ENCODE measurements at regions not wholly inside any gene's neighbourhood (a gene's known extent, or its start where the extent isn't known, plus 50 kb on each side); places are given as distances from the start of the nearest gene placed in this dataset.

DNA sequence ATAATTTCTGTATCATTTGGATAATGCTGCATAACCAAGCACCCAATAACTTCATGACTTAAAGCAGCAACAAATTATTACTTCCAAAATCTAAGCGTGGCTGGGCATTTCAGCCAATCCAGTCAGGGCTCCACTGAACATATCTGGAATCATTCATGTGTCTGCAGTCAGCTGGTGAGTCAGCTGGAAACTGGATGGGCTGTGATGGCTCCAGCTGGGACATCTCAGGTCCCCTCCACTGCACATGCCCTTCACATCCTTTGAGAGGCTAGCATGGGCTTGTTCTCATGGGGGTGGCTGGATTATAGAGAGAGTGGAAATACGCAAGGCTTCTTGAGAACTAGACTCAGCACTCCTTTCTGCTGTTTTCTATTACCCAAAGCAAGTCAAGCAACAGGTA, 961.9 kb downstream of the DIAPH3 start:
- ChIA-PET CTCF (no interaction called here), POLR2A (no interaction called here)
- WGBS (ENCODE audit: insufficient coverage): 90% methylated on average over 2 of the region's 2 CpGs
- Histone ChIP-seq H3K36me3 (ENCODE audit: control insufficient read depth in 4 of 4, insufficient read depth in 4 of 4, low read length in 3 of 4) (no peaks in the 10 kb centered on the region), H3K27me3 (replicated peaks in 2 of 5; ENCODE audit: control insufficient read depth in 4 of 5, insufficient read depth in 5 of 5, low read length in 4 of 5) (no peaks in the 10 kb centered on the region), H3K9me3 (ENCODE audit: control extremely low read depth in 1 of 5, control insufficient read depth in 4 of 5, insufficient read depth in 2 of 5, low read depth in 1 of 5, low read length in 4 of 5) (peaks cover 0 to 4% (median 0%) of the 10 kb centered on the region in 5 experiments), H3K4me1 (ENCODE audit: control extremely low read depth in 1 of 4, control insufficient read depth in 4 of 4, insufficient read depth in 4 of 4, low read length in 3 of 4) (no peaks in the 10 kb centered on the region), H3K27ac (ENCODE audit: insufficient read depth in 1 of 2, low read depth in 1 of 2, low read length in 2 of 2, poor library complexity in 1 of 2, severe bottlenecking in 2 of 2) (no peak overlapping the region), H3K4me3 (ENCODE audit: control insufficient read depth in 1 of 7, extremely low read depth in 1 of 7, insufficient read depth in 4 of 7, low read depth in 2 of 7, low read length in 6 of 7) (no peak overlapping the region)
- no peak for DNase-seq

DNA sequence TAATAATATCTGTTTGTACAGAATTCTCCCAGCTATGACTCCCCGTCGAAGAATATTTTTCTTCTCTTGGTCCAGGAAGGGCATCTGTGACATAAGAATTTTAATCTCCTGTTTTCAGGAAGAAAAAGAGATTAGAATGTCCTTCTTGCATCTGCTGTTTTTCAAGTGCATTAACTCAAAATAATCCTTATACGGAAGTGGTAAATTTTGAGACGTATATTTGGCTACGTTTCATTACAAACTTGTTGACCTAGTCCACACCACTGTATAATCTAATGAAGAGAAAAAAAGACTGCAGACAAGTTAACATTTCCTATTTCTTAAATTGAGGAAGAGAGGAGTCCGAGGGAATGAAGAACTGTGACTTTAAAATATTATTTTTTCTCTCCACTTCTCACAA, 959.9 kb downstream of the DIAPH3 start:
- Histone ChIP-seq H3K9me3 (ENCODE audit: control extremely low read depth in 1 of 5, control insufficient read depth in 4 of 5, insufficient read depth in 2 of 5, low read depth in 1 of 5, low read length in 4 of 5) (peaks cover 0 to 4% (median 0%) of the 10 kb centered on the region in 5 experiments), H3K27ac (ENCODE audit: insufficient read depth in 1 of 2, low read depth in 1 of 2, low read length in 2 of 2, poor library complexity in 1 of 2, severe bottlenecking in 2 of 2) (no peak overlapping the region), H3K27me3 (replicated peaks in 2 of 5; ENCODE audit: control insufficient read depth in 4 of 5, insufficient read depth in 5 of 5, low read length in 4 of 5) (no peaks in the 10 kb centered on the region), H3K4me3 (ENCODE audit: control insufficient read depth in 1 of 7, extremely low read depth in 1 of 7, insufficient read depth in 4 of 7, low read depth in 2 of 7, low read length in 6 of 7) (no peak overlapping the region), H3K36me3 (ENCODE audit: control insufficient read depth in 4 of 4, insufficient read depth in 4 of 4, low read length in 3 of 4) (no peaks in the 10 kb centered on the region), H3K4me1 (ENCODE audit: control extremely low read depth in 1 of 4, control insufficient read depth in 4 of 4, insufficient read depth in 4 of 4, low read length in 3 of 4) (no peaks in the 10 kb centered on the region)
- DNase-seq: no peak
- POLR2A ChIA-PET: no interaction called here
- CTCF ChIA-PET: no interaction called here
- no CpG with 5 or more reads among the region's 6 CpGs for WGBS (ENCODE audit: insufficient coverage)

DNA sequence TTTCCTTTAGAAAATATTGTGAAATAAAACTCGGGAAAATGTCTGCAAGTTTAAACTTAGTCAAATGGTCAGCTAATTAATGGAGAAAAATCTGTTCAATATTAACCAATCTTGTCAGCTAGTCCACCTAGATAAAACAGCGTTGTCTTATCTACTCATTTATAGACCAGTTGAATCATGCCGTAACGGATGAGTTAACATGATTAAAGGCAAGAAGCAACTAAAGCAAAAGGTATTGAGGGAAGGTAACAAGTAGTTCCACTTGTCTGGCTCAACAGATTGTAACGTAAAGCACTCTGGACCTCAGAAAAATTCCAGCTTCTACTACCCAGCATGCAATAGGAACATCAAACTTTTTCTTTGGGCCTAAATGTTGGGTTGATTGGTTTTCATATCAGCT, 958.2 kb downstream of the DIAPH3 start:
- 100% methylated on average over 3 of the region's 5 CpGs for WGBS (ENCODE audit: insufficient coverage)
- Histone ChIP-seq H3K4me1 (ENCODE audit: control extremely low read depth in 1 of 4, control insufficient read depth in 4 of 4, insufficient read depth in 4 of 4, low read length in 3 of 4) (no peaks in the 10 kb centered on the region), H3K36me3 (ENCODE audit: control insufficient read depth in 4 of 4, insufficient read depth in 4 of 4, low read length in 3 of 4) (no peaks in the 10 kb centered on the region), H3K27ac (ENCODE audit: insufficient read depth in 1 of 2, low read depth in 1 of 2, low read length in 2 of 2, poor library complexity in 1 of 2, severe bottlenecking in 2 of 2) (no peak overlapping the region), H3K9me3 (ENCODE audit: control extremely low read depth in 1 of 5, control insufficient read depth in 4 of 5, insufficient read depth in 2 of 5, low read depth in 1 of 5, low read length in 4 of 5) (peaks cover 0 to 4% (median 0%) of the 10 kb centered on the region in 5 experiments), H3K4me3 (ENCODE audit: control insufficient read depth in 1 of 7, extremely low read depth in 1 of 7, insufficient read depth in 4 of 7, low read depth in 2 of 7, low read length in 6 of 7) (no peak overlapping the region), H3K27me3 (replicated peaks in 2 of 5; ENCODE audit: control insufficient read depth in 4 of 5, insufficient read depth in 5 of 5, low read length in 4 of 5) (no peaks in the 10 kb centered on the region)
- ChIA-PET POLR2A (no interaction called here), CTCF (no interaction called here)
- no peak for DNase-seq

DNA sequence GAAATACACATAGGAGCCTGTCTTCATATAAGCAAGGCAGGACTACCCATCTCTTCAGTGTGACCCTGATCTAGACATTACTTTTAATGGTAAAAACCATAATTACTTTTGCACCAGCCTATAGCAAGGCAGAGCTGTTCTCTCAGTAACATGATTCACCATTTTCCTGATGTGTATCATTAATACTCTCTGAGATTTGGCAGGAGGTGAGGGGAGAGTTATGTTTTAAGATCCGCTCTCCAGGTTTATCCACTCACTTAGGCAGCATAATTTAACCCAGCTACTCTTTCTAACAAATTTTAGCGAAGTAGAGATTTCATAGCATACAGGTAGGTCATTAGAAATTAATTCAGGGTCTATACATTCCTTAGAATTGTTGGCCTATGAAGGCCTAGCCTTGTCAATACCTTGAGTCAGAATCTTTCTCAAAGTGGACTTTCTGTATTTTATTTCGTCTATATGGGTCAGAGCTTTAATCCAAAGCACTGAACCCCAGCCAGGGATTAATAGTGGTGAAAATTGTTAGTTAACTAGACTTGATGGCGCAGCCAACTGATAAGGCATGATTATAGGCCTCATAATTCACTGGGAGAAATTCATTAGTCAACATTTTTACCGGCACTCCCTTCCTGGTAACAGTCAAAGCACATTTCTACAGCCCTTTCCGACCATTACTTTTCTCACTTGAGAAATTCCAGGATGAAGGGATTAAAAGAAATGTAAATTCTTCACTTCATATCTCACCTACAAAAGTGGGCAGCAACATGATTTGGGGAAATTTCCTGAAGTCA, 955.1 kb downstream of the DIAPH3 start:
- peaks cover 0 to 2% (median 0%) of the 10 kb centered on the region in 5 experiments for H3K9me3 ChIP-seq (ENCODE audit: control extremely low read depth in 1 of 5, control insufficient read depth in 4 of 5, insufficient read depth in 2 of 5, low read depth in 1 of 5, low read length in 4 of 5)
- 100% methylated on average over 3 of the region's 6 CpGs for WGBS (ENCODE audit: insufficient coverage)
- POLR2A ChIA-PET: no interaction called here

DNA sequence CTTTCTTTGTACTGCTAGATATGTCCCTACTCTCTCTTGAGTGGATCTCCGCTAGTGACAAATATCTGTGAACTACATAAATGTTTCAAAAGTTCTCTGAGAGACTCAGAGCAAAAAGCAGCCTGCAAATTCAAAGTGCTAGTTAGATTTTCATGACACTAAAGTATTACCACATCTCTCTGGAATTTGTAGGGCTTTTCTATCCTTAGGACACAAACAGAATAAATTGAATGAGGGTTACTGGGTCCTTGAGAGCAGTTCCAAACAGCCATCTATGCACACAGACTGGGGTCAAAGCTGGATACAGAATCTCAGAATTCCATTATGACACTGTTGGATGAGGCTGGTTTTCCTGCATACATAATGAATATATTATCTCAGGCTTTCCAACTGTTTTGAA, 953.2 kb downstream of the DIAPH3 start:
- ChIA-PET POLR2A (no interaction called here), CTCF (no interaction called here)
- Histone ChIP-seq H3K36me3 (ENCODE audit: control insufficient read depth in 4 of 4, insufficient read depth in 4 of 4, low read length in 3 of 4) (no peaks in the 10 kb centered on the region), H3K27me3 (replicated peaks in 2 of 5; ENCODE audit: control insufficient read depth in 4 of 5, insufficient read depth in 5 of 5, low read length in 4 of 5) (no peaks in the 10 kb centered on the region), H3K4me1 (ENCODE audit: control extremely low read depth in 1 of 4, control insufficient read depth in 4 of 4, insufficient read depth in 4 of 4, low read length in 3 of 4) (no peaks in the 10 kb centered on the region), H3K27ac (ENCODE audit: insufficient read depth in 1 of 2, low read depth in 1 of 2, low read length in 2 of 2, poor library complexity in 1 of 2, severe bottlenecking in 2 of 2) (no peak overlapping the region), H3K4me3 (ENCODE audit: control insufficient read depth in 1 of 7, extremely low read depth in 1 of 7, insufficient read depth in 4 of 7, low read depth in 2 of 7, low read length in 6 of 7) (no peak overlapping the region), H3K9me3 (ENCODE audit: control extremely low read depth in 1 of 5, control insufficient read depth in 4 of 5, insufficient read depth in 2 of 5, low read depth in 1 of 5, low read length in 4 of 5) (no peaks in the 10 kb centered on the region)
- WGBS (ENCODE audit: insufficient coverage): 83% methylated on average over 1 of the region's 1 CpG
- DNase-seq: no peak

More for the DNA sequence above, 955.1 kb downstream of the DIAPH3 start:
- Histone ChIP-seq H3K27ac (ENCODE audit: insufficient read depth in 1 of 2, low read depth in 1 of 2, low read length in 2 of 2, poor library complexity in 1 of 2, severe bottlenecking in 2 of 2) (no peak overlapping the region), H3K4me3 (ENCODE audit: control insufficient read depth in 1 of 7, extremely low read depth in 1 of 7, insufficient read depth in 4 of 7, low read depth in 2 of 7, low read length in 6 of 7) (no peak overlapping the region), H3K4me1 (ENCODE audit: control extremely low read depth in 1 of 4, control insufficient read depth in 4 of 4, insufficient read depth in 4 of 4, low read length in 3 of 4) (no peaks in the 10 kb centered on the region), H3K36me3 (ENCODE audit: control insufficient read depth in 4 of 4, insufficient read depth in 4 of 4, low read length in 3 of 4) (no peaks in the 10 kb centered on the region), H3K27me3 (replicated peaks in 2 of 5; ENCODE audit: control insufficient read depth in 4 of 5, insufficient read depth in 5 of 5, low read length in 4 of 5) (no peaks in the 10 kb centered on the region)
- CTCF ChIA-PET: no interaction called here
- no peak for DNase-seq

DNA sequence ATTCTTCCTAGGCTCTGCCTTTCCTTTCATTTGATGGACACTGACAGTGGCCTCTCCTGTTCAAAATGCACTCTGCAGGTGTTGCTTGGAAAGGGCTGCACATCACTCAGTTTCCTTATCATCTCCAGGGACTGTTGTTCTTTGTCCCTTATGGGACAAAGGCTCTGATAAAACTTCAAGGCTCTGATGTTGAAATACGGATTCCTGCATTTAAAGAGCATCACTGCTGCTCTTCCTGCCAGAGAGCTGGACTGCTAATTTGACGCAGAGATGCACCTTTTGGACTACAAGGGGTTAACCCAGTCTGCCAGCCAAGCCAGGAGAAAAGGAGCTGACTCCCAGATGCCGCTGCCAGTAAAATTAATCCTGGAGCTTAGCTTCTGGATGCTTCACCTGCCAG, 952.1 kb downstream of the DIAPH3 start:
- no peak overlapping the region for H3K27ac ChIP-seq (ENCODE audit: insufficient read depth in 1 of 2, low read depth in 1 of 2, low read length in 2 of 2, poor library complexity in 1 of 2, severe bottlenecking in 2 of 2)
- H3K36me3 ChIP-seq (ENCODE audit: control insufficient read depth in 4 of 4, insufficient read depth in 4 of 4, low read length in 3 of 4): no peaks in the 10 kb centered on the region
- DNase-seq: no peak
- no peaks in the 10 kb centered on the region for H3K27me3 ChIP-seq (replicated peaks in 2 of 5; ENCODE audit: control insufficient read depth in 4 of 5, insufficient read depth in 5 of 5, low read length in 4 of 5)
- no peaks in the 10 kb centered on the region for H3K4me1 ChIP-seq (ENCODE audit: control extremely low read depth in 1 of 4, control insufficient read depth in 4 of 4, insufficient read depth in 4 of 4, low read length in 3 of 4)
- WGBS (ENCODE audit: insufficient coverage): 81% methylated on average over 3 of the region's 3 CpGs
- no peak overlapping the region for H3K4me3 ChIP-seq (ENCODE audit: control insufficient read depth in 1 of 7, extremely low read depth in 1 of 7, insufficient read depth in 4 of 7, low read depth in 2 of 7, low read length in 6 of 7)
- no peaks in the 10 kb centered on the region for H3K9me3 ChIP-seq (ENCODE audit: control extremely low read depth in 1 of 5, control insufficient read depth in 4 of 5, insufficient read depth in 2 of 5, low read depth in 1 of 5, low read length in 4 of 5)
- ChIA-PET POLR2A (no interaction called here), CTCF (no interaction called here)

DNA sequence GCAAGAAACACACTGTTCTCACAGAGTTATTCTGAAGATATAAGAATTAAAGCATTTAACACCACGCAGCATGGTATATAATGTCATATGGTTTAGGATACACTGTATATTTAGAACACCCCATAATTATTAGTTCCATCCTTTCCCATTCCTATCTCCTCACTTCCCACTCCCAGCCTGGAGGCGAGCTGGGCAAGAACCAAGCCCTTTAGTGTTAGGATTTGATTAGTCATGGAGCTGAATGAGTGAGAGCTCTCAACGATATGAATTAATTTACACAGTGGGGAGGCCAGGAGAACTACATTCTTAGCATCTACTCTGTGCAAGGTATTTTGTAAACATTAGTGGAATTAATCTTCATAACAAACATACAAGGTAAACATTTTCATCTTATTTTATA, 934.3 kb downstream of the DIAPH3 start:
- ChIA-PET POLR2A (no interaction called here), CTCF (no interaction called here)
- Histone ChIP-seq H3K27me3 (replicated peaks in 2 of 5; ENCODE audit: control insufficient read depth in 4 of 5, insufficient read depth in 5 of 5, low read length in 4 of 5) (no peaks in the 10 kb centered on the region), H3K36me3 (ENCODE audit: control insufficient read depth in 4 of 4, insufficient read depth in 4 of 4, low read length in 3 of 4) (no peaks in the 10 kb centered on the region), H3K4me1 (ENCODE audit: control extremely low read depth in 1 of 4, control insufficient read depth in 4 of 4, insufficient read depth in 4 of 4, low read length in 3 of 4) (no peaks in the 10 kb centered on the region), H3K27ac (ENCODE audit: insufficient read depth in 1 of 2, low read depth in 1 of 2, low read length in 2 of 2, poor library complexity in 1 of 2, severe bottlenecking in 2 of 2) (no peak overlapping the region), H3K4me3 (ENCODE audit: control insufficient read depth in 1 of 7, extremely low read depth in 1 of 7, insufficient read depth in 4 of 7, low read depth in 2 of 7, low read length in 6 of 7) (no peak overlapping the region), H3K9me3 (ENCODE audit: control extremely low read depth in 1 of 5, control insufficient read depth in 4 of 5, insufficient read depth in 2 of 5, low read depth in 1 of 5, low read length in 4 of 5) (peaks cover 0 to 3% (median 0%) of the 10 kb centered on the region in 5 experiments)
- DNase-seq: no peak
- no CpG with 5 or more reads among the region's 3 CpGs for WGBS (ENCODE audit: insufficient coverage)
